CD4-positive, alpha-beta T cell (primary cell): ENCODE measurements at regions not wholly inside any gene's neighbourhood (a gene's known extent, or its start where the extent isn't known, plus 50 kb on each side); places are given as distances from the start of the nearest gene placed in this dataset.

Experiments
- ATAC-seq: fragments of 200-7000 bp; cut with Tn5 transposase; one replicate; pipeline ENCODE4 v1.10.0; 2022; ENCODE audit warnings: mild to moderate bottlenecking; ENCODE audit not compliant: poor library complexity
- CTCF ChIA-PET: fragments of 350-600 bp; sonication (Branson Sonifier 250); formaldehyde crosslinking; loops from one replicate; lab custom pipeline; 2021; ENCODE audit warnings: antibody characterized with exemption, inconsistent platforms; lab: Charles Lee
- POLR2A ChIA-PET: fragments of 350-600 bp; sonication (Branson Sonifier 250); formaldehyde crosslinking; loops from one replicate; lab custom pipeline; 2021; ENCODE audit warnings: antibody characterized with exemption, inconsistent platforms; lab: Charles Lee
- DNase-seq, 14 experiments: peaks; one replicate each; pipeline ENCODE4 v3.0.0-alpha.2; 2013 to 2020; ENCODE audit warnings: mixed read lengths in 2 of 14
- H3K27ac ChIP-seq, 2 donors: one replicate each; pipeline versions ENCODE4 v1.5.1 to v1.7.0; 2013; ENCODE audit warnings: low read length in 2 of 2, low read depth in 1 of 2, mild to moderate bottlenecking in 1 of 2
- H3K27me3 ChIP-seq, 2 experiments: 1 replicate in 1 of 2; 2 replicates in 1 of 2; pipeline versions ENCODE4 v1.6.1 to v1.7.0; 2013; ENCODE audit warnings: low read length in 2 of 2, control low read depth in 1 of 2, mild to moderate bottlenecking in 1 of 2, moderate library complexity in 1 of 2; ENCODE audit not compliant: insufficient read depth in 2 of 2, control insufficient read depth in 1 of 2
- H3K36me3 ChIP-seq: one replicate; pipeline ENCODE4 v1.6.1; 2013; ENCODE audit warnings: low read length, control low read depth; ENCODE audit not compliant: insufficient read depth
- H3K4me1 ChIP-seq: one replicate; pipeline ENCODE4 v1.6.1; 2013; ENCODE audit warnings: low read length, control low read depth; ENCODE audit not compliant: insufficient read depth
- H3K4me3 ChIP-seq: one replicate; pipeline ENCODE4 v1.5.1; 2013; ENCODE audit warnings: mild to moderate bottlenecking, low read length, moderate library complexity
- H3K9me3 ChIP-seq, 2 experiments: 1 replicate in 1 of 2; 2 replicates in 1 of 2; pipeline versions ENCODE4 v1.6.1 to v1.7.0; 2013; ENCODE audit warnings: low read length in 2 of 2, mild to moderate bottlenecking in 2 of 2, control low read depth in 1 of 2, moderate library complexity in 1 of 2; ENCODE audit not compliant: control insufficient read depth in 1 of 2, insufficient read depth in 1 of 2
- H3K27ac Mint-ChIP-seq: one replicate; pipeline ENCODE4 v1.8.0; 2020; ENCODE audit warnings: mixed read lengths
- H3K27me3 Mint-ChIP-seq: one replicate; pipeline ENCODE4 v1.8.0; 2021; ENCODE audit warnings: mixed read lengths
- H3K36me3 Mint-ChIP-seq: one replicate; pipeline ENCODE4 v1.8.0; 2021; ENCODE audit warnings: low read depth, mixed read lengths
- H3K4me1 Mint-ChIP-seq: one replicate; pipeline ENCODE4 v1.8.0; 2021; ENCODE audit warnings: low read depth, mixed read lengths
- H3K4me3 Mint-ChIP-seq: one replicate; pipeline ENCODE4 v1.8.0; 2020; ENCODE audit warnings: mild to moderate bottlenecking, mixed read lengths
- H3K9me3 Mint-ChIP-seq: one replicate; pipeline ENCODE4 v1.8.0; 2020; ENCODE audit warnings: mixed read lengths
- intact Hi-C, 2 experiments: fragments of 100-400 bp; cut with DNase I in 1 of 2; cut with micrococcal nuclease in 1 of 2; formaldehyde crosslinking; loops; one replicate each; pipeline versions ENCODE4 v1.15.1 to v1.9.0; 2023 to 2025; cut with DNase I, micrococcal nuclease
- TF ChIP-seq, protein P1 (sequence below): fragments of 200-600 bp; IDR thresholded peaks from one replicate; pipeline ENCODE4 v1.8.0; 2022; ENCODE audit warnings: antibody characterized with exemption, mild to moderate bottlenecking

DNA sequence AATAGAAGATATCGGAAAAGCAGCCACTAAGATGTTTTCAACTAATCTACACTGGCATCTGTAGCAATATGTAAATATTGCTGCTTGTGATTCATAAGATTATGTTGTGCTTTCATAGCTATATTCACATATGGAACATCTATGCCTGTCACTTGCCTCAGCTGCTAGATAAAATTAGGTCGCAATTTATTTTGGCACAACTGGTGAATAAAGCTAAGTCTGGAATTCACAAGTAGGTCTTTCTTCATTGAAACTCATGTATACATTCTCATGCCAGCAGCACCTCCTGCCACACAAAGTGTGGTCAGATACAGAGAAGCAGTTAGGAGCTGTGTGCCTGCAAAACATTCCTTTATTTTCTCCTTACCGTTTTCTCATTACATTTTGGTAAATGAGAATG, 543.3 kb upstream of the CHORDC1 start:
- H3K27ac Mint-ChIP-seq: no peak overlapping the region
- TF ChIP-seq, protein P1, sequence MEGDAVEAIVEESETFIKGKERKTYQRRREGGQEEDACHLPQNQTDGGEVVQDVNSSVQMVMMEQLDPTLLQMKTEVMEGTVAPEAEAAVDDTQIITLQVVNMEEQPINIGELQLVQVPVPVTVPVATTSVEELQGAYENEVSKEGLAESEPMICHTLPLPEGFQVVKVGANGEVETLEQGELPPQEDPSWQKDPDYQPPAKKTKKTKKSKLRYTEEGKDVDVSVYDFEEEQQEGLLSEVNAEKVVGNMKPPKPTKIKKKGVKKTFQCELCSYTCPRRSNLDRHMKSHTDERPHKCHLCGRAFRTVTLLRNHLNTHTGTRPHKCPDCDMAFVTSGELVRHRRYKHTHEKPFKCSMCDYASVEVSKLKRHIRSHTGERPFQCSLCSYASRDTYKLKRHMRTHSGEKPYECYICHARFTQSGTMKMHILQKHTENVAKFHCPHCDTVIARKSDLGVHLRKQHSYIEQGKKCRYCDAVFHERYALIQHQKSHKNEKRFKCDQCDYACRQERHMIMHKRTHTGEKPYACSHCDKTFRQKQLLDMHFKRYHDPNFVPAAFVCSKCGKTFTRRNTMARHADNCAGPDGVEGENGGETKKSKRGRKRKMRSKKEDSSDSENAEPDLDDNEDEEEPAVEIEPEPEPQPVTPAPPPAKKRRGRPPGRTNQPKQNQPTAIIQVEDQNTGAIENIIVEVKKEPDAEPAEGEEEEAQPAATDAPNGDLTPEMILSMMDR: no peak
- Histone ChIP-seq H3K36me3 (no peaks in the 10 kb centered on the region), H3K9me3 (peaks cover 0 to 7% of the 10 kb centered on the region in 2 experiments), H3K4me3 (no peak overlapping the region), H3K4me1 (no peaks in the 10 kb centered on the region), H3K27ac (no peak overlapping the region), H3K27me3 (no peaks in the 10 kb centered on the region)
- ChIA-PET CTCF (no interaction called here), POLR2A (no interaction called here)
- no peak overlapping the region for H3K4me3 Mint-ChIP-seq
- ATAC-seq: no peak
- H3K4me1 Mint-ChIP-seq: no peaks in the 10 kb centered on the region
- intact Hi-C loops: no loop called here
- DNase-seq: no peak
- H3K36me3 Mint-ChIP-seq: no peaks in the 10 kb centered on the region
- H3K27me3 Mint-ChIP-seq: no peaks in the 10 kb centered on the region
- H3K9me3 Mint-ChIP-seq: peaks cover 5% of the 10 kb centered on the region

DNA sequence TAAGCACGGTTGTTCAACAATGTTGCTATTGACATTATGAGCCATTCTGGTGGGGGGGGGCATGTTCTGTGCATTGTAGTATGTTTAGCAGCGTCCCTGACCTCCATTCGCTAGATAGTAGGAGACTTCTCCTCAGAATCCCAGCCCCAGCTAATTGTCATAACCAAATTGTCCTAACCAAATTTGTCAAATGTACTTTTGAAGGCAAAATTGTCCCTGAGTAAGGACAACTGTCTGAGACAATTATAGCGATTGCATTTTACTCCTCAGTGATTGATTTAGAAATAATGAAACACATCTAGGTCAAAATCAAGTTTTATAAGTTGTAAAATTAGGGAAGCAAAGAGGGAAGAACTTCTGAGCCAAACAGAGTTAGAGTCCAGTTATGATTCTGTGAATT, 541.8 kb upstream of the CHORDC1 start:
- peaks cover 2% of the 10 kb centered on the region for H3K9me3 Mint-ChIP-seq
- no peaks in the 10 kb centered on the region for H3K4me1 Mint-ChIP-seq
- no peak overlapping the region for H3K4me3 ChIP-seq
- H3K9me3 ChIP-seq: peaks cover 0 to 1% of the 10 kb centered on the region in 2 experiments
- H3K36me3 Mint-ChIP-seq: no peaks in the 10 kb centered on the region
- H3K27ac ChIP-seq: no peak overlapping the region
- CTCF ChIA-PET: no interaction called here
- H3K36me3 ChIP-seq: no peaks in the 10 kb centered on the region
- intact Hi-C loops: no loop called here
- H3K27me3 Mint-ChIP-seq: no peaks in the 10 kb centered on the region
- ATAC-seq: no peak
- H3K4me1 ChIP-seq: no peaks in the 10 kb centered on the region
- DNase-seq: no peak
- POLR2A ChIA-PET: no interaction called here
- no peak overlapping the region for H3K4me3 Mint-ChIP-seq
- no peak overlapping the region for H3K27ac Mint-ChIP-seq
- TF ChIP-seq, protein P1: no peak
- no peaks in the 10 kb centered on the region for H3K27me3 ChIP-seq

DNA sequence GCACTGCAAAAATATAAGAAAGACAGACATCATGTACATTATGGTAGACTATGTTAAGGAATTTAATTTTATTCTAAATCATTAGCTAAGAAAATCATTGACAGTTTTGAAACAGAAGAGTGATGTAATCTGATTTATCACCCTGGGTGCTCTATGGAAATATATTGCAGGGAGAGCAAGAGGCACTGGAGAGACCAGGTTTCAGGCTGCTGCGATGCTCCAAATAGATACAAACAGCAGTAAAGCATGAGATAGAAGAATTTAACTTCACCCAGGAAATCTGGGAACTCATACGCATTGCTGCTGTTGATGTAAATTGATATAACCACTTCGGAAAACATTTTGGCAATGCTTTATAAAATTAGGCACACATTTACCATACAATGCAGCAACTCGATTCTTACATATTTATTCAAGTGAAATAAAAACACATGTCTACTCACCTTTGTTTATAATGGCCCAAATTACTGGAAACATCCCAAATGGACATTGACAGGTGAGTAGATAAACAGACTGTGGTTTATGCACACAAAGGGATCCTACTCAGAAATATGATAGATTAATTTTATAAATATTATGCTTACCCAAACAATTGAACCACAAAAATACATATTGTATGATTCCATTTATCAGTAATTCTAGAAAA, 535.1 kb upstream of the CHORDC1 start:
- Mint-ChIP-seq H3K4me1 (no peaks in the 10 kb centered on the region), H3K4me3 (no peak overlapping the region), H3K36me3 (no peaks in the 10 kb centered on the region), H3K9me3 (no peaks in the 10 kb centered on the region), H3K27ac (no peak overlapping the region), H3K27me3 (no peaks in the 10 kb centered on the region)
- no peak for DNase-seq
- no peak overlapping the region for H3K4me3 ChIP-seq
- CTCF ChIA-PET: no interaction called here
- H3K9me3 ChIP-seq: no peaks in the 10 kb centered on the region
- TF ChIP-seq, protein P1: no peak
- no peaks in the 10 kb centered on the region for H3K27me3 ChIP-seq
- no peak overlapping the region for H3K27ac ChIP-seq
- no peaks in the 10 kb centered on the region for H3K36me3 ChIP-seq
- POLR2A ChIA-PET: no interaction called here
- intact Hi-C loops: no loop called here
- ATAC-seq: no peak
- H3K4me1 ChIP-seq: no peaks in the 10 kb centered on the region
